ENCODE measurements at regions not wholly inside any gene's neighbourhood (a gene's known extent, or its start where the extent isn't known, plus 50 kb on each side); places are given as distances from the start of the nearest gene placed in this dataset.

DNA sequence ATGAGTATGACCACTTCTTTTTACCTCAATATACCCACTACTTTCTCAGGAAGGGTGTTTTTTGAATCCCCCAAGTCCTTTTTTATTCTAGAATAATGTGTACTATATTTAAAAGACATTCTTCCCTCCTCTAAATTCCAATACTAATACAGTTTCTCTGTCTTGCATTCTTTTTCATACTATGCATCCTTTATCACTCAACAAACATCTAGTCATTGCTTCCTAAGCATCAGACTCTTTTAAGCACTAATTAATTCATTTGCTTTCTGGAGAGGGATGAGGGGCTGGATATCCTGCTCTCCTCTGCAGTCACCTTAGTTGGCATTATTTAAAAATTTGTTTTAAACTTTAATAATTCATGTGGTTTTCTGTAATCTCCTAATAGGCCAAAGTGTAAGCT lies 838.8 kb downstream of the KCNT2 start (continued):
- TF ChIP-seq SAP30 (IDR thresholded peaks at IDR 0.05; ENCODE audit: borderline replicate concordance, insufficient read depth, low read depth, low read length, poor library complexity, severe bottlenecking) = no peak
- no peak for TF ChIP-seq CHD1 (IDR thresholded peaks at IDR 0.05; ENCODE audit: low read length)

GRCh38 chr1:195768936-195769335 lies 839.3 kb downstream of the KCNT2 start:
- intact Hi-C loops (cut with micrococcal nuclease) (no loop called here), in situ Hi-C loops (cut with MboI) (no loop called here)
- ATAC-seq (no peak), DNase-seq (ENCODE audit: extremely low read depth in 1 of 4, low spot score in 3 of 4) (no peak), FAIRE-seq (no peak)
- Histone ChIP-seq H3K4me1 (replicated peaks in 1 of 2; ENCODE audit: control insufficient read depth in 2 of 2, insufficient read depth in 2 of 2, low read length in 2 of 2) (no peaks in the 10 kb centered on the region), H3K4me3 (no peak overlapping the region), H3K9ac (ENCODE audit: insufficient read depth in 1 of 2, low read depth in 2 of 2, low read length in 2 of 2) (no peak overlapping the region), H3K79me2 (ENCODE audit: control insufficient read depth, insufficient read depth, low read length) (no peaks in the 10 kb centered on the region), H3K27ac (ENCODE audit: extremely low read depth, low read depth, low read length) (no peak overlapping the region), H3K9me1 (ENCODE audit: control insufficient read depth, insufficient read depth, low read length) (no peaks in the 10 kb centered on the region), H4K20me1 (replicated peaks; ENCODE audit: control insufficient read depth, insufficient read depth, low read length) (no peaks in the 10 kb centered on the region), H2AFZ (ENCODE audit: low read depth, low read length) (no peak overlapping the region), H3K27me3 (ENCODE audit: control insufficient read depth in 2 of 2, insufficient read depth in 2 of 2, low read length in 2 of 2) (no peaks in the 10 kb centered on the region), H3K4me2 (ENCODE audit: insufficient read depth, low read length) (no peak overlapping the region), H3K9me3 (replicated peaks; ENCODE audit: control insufficient read depth, insufficient read depth, low read depth, low read length) (no peaks in the 10 kb centered on the region), H3K36me3 (ENCODE audit: control insufficient read depth, insufficient read depth, low read length) (no peaks in the 10 kb centered on the region)
- POLR2A ChIA-PET = no interaction called here
- no TSS peak for BruUV-seq (replicated peaks)
- no peak for TF ChIP-seq USF1 (CRISPR knock-in tag; IDR thresholded peaks at IDR 0.05)
- peak; percentile 20; the same call in 1 of the 2 replicates for TF ChIP-seq CBFA2T3 (IDR thresholded peaks at IDR 0.05)
- TF ChIP-seq SMAD3 (CRISPR knock-in tag; conservative IDR thresholded peaks at IDR 0.05) = no peak
- TF ChIP-seq TEAD4 (IDR thresholded peaks at IDR 0.05; ENCODE audit: low read length) = peak; percentile 50; the same call in 1 of the 2 replicates
- TF ChIP-seq TEAD4 (CRISPR knock-in tag; IDR thresholded peaks at IDR 0.05; ENCODE audit: borderline replicate concordance) = no peak
- no peak for TF ChIP-seq GABPB2 (CRISPR knock-in tag; conservative IDR thresholded peaks at IDR 0.05)
- CTCF ChIA-PET (ENCODE audit: low intra/inter-chr PET ratio) = no interaction called here

All from K562 (cell line).